GM23338 (cell line): ENCODE measurements at regions not wholly inside any gene's neighbourhood (a gene's known extent, or its start where the extent isn't known, plus 50 kb on each side); places are given as distances from the start of the nearest gene placed in this dataset.

Source experiments
- CREB1 ChIP-seq: fragments of 250-450 bp; sonication (Bioruptor Pico); IDR thresholded peaks from 2 replicates; pipeline ENCODE4 v1.5.0; 2020; ENCODE audit warnings: low read depth, mild to moderate bottlenecking, moderate library complexity
- EZH2 ChIP-seq: fragments of 200-600 bp; sonication (generic); IDR thresholded peaks from one replicate; pipeline ENCODE4 v1.8.0; 2017; ENCODE audit warnings: antibody characterized with exemption, mild to moderate bottlenecking, low read depth; ENCODE audit not compliant: unreplicated experiment
- EZH2phosphoT487 ChIP-seq: fragments of 200-600 bp; sonication (generic); IDR thresholded peaks from one replicate; pipeline ENCODE4 v1.8.1; 2018; ENCODE audit warnings: antibody characterized with exemption; ENCODE audit not compliant: unreplicated experiment
- JUNB ChIP-seq: IDR thresholded peaks from one replicate; pipeline ENCODE4 v1.6.1; 2016; ENCODE audit warnings: antibody characterized with exemption; ENCODE audit not compliant: unreplicated experiment
- NANOG ChIP-seq: IDR thresholded peaks from 2 replicates; pipeline ENCODE4 v1.6.1; 2016; ENCODE audit warnings: antibody characterized with exemption, borderline replicate concordance
- POLR2AphosphoS5 ChIP-seq: IDR thresholded peaks from 2 replicates; pipeline ENCODE4 v1.6.1; 2016; ENCODE audit warnings: antibody characterized with exemption, low read depth
- STAT1 ChIP-seq: IDR thresholded peaks from one replicate; pipeline ENCODE4 v1.6.1; 2016; ENCODE audit warnings: antibody characterized with exemption; ENCODE audit not compliant: unreplicated experiment
- TF ChIP-seq, protein P1 (sequence below), 2 experiments: fragments of 200-600 bp in 1 of 2; sonication (generic) in 1 of 2; conservative IDR thresholded peaks; 2 replicates each; pipeline versions ENCODE4 v1.5.1 to v1.6.1; 2016 to 2017; ENCODE audit warnings: antibody characterized with exemption in 2 of 2, low read depth in 2 of 2, mild to moderate bottlenecking in 2 of 2, moderate library complexity in 1 of 2
- TF ChIP-seq, protein P2 (sequence below): IDR thresholded peaks from one replicate; pipeline ENCODE4 v1.6.1; 2018; ENCODE audit warnings: antibody characterized with exemption; ENCODE audit not compliant: unreplicated experiment
- TF ChIP-seq, protein P3 (sequence below): fragments of 250-450 bp; sonication (Bioruptor Pico); IDR thresholded peaks from 2 replicates; pipeline ENCODE4 v1.5.0; 2020; ENCODE audit warnings: mild to moderate bottlenecking, moderate library complexity
- TF ChIP-seq, protein P4 (sequence below): IDR thresholded peaks from 2 replicates; pipeline ENCODE4 v1.6.1; 2016; ENCODE audit warnings: antibody characterized with exemption

DNA sequence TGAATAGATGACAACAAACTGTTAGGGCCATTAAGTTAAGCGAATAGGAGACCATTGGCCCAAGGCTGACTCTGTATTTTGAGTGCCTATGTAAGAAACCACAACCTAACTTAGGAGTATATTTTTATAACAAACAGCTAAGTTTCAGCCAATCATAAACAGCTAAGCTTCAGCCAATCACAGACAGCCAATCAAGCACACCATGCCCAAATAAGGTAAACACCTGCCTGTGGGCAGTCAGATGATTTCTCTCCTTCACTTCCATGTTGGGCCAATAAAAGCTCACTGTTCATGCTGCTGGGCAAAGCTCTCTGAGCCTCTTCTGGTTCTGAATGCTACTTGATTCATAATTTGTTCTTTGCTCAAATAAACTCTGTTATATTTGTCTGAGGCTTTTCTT, 344.6 kb downstream of the BTG1 start:
- TF ChIP-seq POLR2AphosphoS5 (no peak), EZH2 (no peak), EZH2phosphoT487 (no peak), CREB1 (CRISPR knock-in tag) (no peak), NANOG (no peak), JUNB (no peak), STAT1 (no peak)
- TF ChIP-seq, protein P1, sequence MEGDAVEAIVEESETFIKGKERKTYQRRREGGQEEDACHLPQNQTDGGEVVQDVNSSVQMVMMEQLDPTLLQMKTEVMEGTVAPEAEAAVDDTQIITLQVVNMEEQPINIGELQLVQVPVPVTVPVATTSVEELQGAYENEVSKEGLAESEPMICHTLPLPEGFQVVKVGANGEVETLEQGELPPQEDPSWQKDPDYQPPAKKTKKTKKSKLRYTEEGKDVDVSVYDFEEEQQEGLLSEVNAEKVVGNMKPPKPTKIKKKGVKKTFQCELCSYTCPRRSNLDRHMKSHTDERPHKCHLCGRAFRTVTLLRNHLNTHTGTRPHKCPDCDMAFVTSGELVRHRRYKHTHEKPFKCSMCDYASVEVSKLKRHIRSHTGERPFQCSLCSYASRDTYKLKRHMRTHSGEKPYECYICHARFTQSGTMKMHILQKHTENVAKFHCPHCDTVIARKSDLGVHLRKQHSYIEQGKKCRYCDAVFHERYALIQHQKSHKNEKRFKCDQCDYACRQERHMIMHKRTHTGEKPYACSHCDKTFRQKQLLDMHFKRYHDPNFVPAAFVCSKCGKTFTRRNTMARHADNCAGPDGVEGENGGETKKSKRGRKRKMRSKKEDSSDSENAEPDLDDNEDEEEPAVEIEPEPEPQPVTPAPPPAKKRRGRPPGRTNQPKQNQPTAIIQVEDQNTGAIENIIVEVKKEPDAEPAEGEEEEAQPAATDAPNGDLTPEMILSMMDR (conservative IDR thresholded peaks at IDR 0.05; ENCODE audit: low read depth in 2 of 2), result no peak
- TF ChIP-seq, protein P2, sequence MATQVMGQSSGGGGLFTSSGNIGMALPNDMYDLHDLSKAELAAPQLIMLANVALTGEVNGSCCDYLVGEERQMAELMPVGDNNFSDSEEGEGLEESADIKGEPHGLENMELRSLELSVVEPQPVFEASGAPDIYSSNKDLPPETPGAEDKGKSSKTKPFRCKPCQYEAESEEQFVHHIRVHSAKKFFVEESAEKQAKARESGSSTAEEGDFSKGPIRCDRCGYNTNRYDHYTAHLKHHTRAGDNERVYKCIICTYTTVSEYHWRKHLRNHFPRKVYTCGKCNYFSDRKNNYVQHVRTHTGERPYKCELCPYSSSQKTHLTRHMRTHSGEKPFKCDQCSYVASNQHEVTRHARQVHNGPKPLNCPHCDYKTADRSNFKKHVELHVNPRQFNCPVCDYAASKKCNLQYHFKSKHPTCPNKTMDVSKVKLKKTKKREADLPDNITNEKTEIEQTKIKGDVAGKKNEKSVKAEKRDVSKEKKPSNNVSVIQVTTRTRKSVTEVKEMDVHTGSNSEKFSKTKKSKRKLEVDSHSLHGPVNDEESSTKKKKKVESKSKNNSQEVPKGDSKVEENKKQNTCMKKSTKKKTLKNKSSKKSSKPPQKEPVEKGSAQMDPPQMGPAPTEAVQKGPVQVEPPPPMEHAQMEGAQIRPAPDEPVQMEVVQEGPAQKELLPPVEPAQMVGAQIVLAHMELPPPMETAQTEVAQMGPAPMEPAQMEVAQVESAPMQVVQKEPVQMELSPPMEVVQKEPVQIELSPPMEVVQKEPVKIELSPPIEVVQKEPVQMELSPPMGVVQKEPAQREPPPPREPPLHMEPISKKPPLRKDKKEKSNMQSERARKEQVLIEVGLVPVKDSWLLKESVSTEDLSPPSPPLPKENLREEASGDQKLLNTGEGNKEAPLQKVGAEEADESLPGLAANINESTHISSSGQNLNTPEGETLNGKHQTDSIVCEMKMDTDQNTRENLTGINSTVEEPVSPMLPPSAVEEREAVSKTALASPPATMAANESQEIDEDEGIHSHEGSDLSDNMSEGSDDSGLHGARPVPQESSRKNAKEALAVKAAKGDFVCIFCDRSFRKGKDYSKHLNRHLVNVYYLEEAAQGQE, result no peak
- TF ChIP-seq, protein P3, sequence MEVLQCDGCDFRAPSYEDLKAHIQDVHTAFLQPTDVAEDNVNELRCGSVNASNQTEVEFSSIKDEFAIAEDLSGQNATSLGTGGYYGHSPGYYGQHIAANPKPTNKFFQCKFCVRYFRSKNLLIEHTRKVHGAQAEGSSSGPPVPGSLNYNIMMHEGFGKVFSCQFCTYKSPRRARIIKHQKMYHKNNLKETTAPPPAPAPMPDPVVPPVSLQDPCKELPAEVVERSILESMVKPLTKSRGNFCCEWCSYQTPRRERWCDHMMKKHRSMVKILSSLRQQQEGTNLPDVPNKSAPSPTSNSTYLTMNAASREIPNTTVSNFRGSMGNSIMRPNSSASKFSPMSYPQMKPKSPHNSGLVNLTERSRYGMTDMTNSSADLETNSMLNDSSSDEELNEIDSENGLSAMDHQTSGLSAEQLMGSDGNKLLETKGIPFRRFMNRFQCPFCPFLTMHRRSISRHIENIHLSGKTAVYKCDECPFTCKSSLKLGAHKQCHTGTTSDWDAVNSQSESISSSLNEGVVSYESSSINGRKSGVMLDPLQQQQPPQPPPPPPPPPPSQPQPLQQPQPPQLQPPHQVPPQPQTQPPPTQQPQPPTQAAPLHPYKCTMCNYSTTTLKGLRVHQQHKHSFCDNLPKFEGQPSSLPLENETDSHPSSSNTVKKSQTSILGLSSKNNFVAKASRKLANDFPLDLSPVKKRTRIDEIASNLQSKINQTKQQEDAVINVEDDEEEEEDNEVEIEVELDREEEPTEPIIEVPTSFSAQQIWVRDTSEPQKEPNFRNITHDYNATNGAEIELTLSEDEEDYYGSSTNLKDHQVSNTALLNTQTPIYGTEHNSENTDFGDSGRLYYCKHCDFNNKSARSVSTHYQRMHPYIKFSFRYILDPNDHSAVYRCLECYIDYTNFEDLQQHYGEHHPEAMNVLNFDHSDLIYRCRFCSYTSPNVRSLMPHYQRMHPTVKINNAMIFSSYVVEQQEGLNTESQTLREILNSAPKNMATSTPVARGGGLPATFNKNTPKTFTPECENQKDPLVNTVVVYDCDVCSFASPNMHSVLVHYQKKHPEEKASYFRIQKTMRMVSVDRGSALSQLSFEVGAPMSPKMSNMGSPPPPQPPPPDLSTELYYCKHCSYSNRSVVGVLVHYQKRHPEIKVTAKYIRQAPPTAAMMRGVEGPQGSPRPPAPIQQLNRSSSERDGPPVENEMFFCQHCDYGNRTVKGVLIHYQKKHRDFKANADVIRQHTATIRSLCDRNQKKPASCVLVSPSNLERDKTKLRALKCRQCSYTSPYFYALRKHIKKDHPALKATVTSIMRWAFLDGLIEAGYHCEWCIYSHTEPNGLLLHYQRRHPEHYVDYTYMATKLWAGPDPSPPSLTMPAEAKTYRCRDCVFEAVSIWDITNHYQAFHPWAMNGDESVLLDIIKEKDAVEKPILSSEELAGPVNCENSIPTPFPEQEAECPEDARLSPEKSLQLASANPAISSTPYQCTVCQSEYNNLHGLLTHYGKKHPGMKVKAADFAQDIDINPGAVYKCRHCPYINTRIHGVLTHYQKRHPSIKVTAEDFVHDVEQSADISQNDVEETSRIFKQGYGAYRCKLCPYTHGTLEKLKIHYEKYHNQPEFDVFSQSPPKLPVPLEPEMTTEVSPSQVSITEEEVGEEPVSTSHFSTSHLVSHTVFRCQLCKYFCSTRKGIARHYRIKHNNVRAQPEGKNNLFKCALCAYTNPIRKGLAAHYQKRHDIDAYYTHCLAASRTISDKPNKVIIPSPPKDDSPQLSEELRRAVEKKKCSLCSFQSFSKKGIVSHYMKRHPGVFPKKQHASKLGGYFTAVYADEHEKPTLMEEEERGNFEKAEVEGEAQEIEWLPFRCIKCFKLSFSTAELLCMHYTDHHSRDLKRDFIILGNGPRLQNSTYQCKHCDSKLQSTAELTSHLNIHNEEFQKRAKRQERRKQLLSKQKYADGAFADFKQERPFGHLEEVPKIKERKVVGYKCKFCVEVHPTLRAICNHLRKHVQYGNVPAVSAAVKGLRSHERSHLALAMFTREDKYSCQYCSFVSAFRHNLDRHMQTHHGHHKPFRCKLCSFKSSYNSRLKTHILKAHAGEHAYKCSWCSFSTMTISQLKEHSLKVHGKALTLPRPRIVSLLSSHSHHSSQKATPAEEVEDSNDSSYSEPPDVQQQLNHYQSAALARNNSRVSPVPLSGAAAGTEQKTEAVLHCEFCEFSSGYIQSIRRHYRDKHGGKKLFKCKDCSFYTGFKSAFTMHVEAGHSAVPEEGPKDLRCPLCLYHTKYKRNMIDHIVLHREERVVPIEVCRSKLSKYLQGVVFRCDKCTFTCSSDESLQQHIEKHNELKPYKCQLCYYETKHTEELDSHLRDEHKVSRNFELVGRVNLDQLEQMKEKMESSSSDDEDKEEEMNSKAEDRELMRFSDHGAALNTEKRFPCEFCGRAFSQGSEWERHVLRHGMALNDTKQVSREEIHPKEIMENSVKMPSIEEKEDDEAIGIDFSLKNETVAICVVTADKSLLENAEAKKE (CRISPR knock-in tag), result no peak
- TF ChIP-seq, protein P4, sequence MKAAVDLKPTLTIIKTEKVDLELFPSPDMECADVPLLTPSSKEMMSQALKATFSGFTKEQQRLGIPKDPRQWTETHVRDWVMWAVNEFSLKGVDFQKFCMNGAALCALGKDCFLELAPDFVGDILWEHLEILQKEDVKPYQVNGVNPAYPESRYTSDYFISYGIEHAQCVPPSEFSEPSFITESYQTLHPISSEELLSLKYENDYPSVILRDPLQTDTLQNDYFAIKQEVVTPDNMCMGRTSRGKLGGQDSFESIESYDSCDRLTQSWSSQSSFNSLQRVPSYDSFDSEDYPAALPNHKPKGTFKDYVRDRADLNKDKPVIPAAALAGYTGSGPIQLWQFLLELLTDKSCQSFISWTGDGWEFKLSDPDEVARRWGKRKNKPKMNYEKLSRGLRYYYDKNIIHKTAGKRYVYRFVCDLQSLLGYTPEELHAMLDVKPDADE, result no peak
